Testis (tissue), 2 donors: ENCODE measurements at regions not wholly inside any gene's neighbourhood (a gene's known extent, or its start where the extent isn't known, plus 50 kb on each side); places are given as distances from the start of the nearest gene placed in this dataset.

Experiments
- CTCF ChIP-seq, 3 experiments: fragments of 450-650 bp in 2 of 3; fragments of 200-600 bp in 1 of 3; sonication (generic) in 1 of 3; IDR thresholded peaks; one replicate each; pipeline ENCODE4 v1.5.1; 2016 to 2019; ENCODE audit warnings: antibody characterized with exemption in 3 of 3, mild to moderate bottlenecking in 2 of 3, moderate library complexity in 1 of 3
- POLR2A ChIP-seq: fragments of 450-650 bp; IDR thresholded peaks from one replicate; pipeline ENCODE4 v1.6.1; 2017; ENCODE audit warnings: antibody characterized with exemption, mild to moderate bottlenecking, moderate library complexity

- TF ChIP-seq POLR2A (no peak), CTCF (IDR thresholded peaks at IDR 0.05) (no peak)
Observed at GRCh38 chr5:12322042-12322441, 417.8 kb upstream of the CTNND2 start.
